Esophagus muscularis mucosa (tissue), 4 donors: ENCODE measurements at regions not wholly inside any gene's neighbourhood (a gene's known extent, or its start where the extent isn't known, plus 50 kb on each side); places are given as distances from the start of the nearest gene placed in this dataset.

Experiments used
- EP300 ChIP-seq: sonication (generic); formaldehyde crosslinking; IDR thresholded peaks from one replicate; pipeline ENCODE4 v1.6.1; 2017; ENCODE audit warnings: antibody characterized with exemption
- POLR2AphosphoS5 ChIP-seq, 2 donors: sonication (generic); formaldehyde crosslinking; IDR thresholded peaks; one replicate each; pipeline ENCODE4 v1.6.1; 2017; ENCODE audit warnings: antibody characterized with exemption in 2 of 2
- TF ChIP-seq, protein P1 (sequence below), 3 experiments: fragments of 200-600 bp in 2 of 3; fragments of 450-650 bp in 1 of 3; sonication (generic) in 2 of 3; IDR thresholded peaks; one replicate each; pipeline ENCODE4 v1.5.1; 2017 to 2019; ENCODE audit warnings: antibody characterized with exemption in 3 of 3, mild to moderate bottlenecking in 2 of 3, moderate library complexity in 1 of 3

DNA sequence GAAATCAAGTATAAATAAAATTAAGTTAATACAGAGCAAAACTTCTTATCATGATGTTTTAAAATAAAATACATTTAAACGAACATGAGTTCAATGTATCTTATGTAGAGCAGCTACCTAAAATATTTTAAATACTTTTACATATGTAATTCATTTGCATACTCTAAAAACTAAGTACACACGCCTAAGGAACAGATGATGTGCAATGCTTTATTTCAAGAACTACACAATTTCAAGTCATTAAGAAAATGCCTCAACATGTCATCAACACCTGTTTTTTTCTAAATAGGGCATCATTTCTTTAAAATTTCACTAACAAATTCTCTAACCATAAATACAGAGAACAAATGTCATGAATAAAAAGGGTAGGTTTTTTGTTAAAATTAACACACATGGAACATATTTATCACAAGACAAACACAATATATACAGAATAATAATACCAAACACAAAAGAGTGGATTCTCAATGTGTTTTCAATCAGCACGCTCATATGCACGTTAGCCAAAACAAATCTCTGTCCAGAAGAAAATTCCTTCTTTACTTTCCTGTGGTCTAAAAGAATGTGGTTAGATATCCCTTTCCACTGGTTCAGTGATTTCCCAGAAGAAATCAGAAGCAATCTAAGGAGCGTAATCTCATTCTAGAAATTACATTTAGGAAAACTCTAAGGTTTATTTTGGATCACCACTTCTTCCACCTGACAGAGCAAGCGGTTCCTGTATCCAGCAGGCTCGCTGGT lies 73.0 kb upstream of the PFKP start:
- TF ChIP-seq, protein P1, sequence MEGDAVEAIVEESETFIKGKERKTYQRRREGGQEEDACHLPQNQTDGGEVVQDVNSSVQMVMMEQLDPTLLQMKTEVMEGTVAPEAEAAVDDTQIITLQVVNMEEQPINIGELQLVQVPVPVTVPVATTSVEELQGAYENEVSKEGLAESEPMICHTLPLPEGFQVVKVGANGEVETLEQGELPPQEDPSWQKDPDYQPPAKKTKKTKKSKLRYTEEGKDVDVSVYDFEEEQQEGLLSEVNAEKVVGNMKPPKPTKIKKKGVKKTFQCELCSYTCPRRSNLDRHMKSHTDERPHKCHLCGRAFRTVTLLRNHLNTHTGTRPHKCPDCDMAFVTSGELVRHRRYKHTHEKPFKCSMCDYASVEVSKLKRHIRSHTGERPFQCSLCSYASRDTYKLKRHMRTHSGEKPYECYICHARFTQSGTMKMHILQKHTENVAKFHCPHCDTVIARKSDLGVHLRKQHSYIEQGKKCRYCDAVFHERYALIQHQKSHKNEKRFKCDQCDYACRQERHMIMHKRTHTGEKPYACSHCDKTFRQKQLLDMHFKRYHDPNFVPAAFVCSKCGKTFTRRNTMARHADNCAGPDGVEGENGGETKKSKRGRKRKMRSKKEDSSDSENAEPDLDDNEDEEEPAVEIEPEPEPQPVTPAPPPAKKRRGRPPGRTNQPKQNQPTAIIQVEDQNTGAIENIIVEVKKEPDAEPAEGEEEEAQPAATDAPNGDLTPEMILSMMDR (IDR thresholded peaks at IDR 0.05), result no peak
- TF ChIP-seq EP300 (no peak), POLR2AphosphoS5 (IDR thresholded peaks at IDR 0.05) (no peak)
